ENCODE measurements at regions not wholly inside any gene's neighbourhood (a gene's known extent, or its start where the extent isn't known, plus 50 kb on each side); places are given as distances from the start of the nearest gene placed in this dataset.

DNA sequence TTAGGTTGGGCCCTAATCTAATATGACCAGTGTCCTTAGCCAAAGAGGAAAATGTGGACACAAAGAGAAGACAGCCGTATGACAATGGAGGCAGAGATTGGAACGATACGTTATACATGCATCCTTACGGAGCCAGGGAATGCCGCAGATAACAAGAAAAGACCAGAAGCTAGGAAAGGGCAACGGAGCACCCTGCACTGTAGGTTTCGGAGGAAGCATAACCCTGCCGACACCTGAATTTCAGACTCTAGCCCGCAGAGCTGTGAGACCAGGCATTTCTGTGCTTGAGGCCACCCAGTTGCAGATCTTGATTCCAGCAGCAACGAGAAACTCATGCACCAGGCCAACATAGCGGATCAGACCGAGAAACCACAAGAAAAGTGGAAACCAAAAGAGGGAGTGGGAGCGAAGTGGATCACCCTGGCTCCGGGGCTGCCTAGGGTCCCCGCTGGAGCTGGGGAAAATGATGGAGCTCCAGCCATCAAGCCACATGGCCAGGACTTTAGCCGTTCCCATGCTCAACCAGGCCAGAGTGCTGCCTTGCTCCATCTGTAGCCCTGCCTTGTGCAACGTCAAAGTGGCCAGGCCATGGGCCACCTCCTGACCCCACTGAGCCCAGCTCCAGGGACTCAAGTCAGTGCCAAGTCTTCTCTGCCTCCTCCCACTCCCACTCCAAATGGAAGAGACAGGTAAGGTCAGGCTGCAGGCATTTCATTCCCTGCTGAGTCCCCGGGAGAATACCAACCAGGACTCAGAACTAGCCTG is 51.7 kb upstream of the RPL38 start:
- DNase-seq = no peak

- DNase-seq = no peak
These were observed 50.7 kb upstream of the RPL38 start for GRCh38 chr17:74152591-74153455.

DNA sequence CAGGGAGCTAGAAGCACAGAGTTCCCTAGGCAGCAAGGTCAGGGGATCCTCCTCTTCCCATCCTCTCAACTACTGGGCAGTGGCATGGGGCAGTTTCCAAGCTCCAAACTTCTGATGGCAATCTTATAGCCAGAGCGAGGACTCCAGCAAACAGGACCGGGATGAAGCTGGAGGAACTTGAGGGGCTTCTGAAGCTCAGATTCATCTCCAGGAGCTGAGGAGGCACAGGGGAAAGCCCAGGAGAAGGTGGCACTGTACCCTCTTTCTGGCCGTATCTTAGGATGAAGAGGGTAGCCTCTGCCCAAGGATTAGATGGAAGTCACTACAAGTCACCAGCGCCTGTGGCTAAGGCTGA is 50.0 kb upstream of the RPL38 start:
- DNase-seq = no peak

All from NK-92 treated with Interleukin-12 subunit alpha and Interleukin-12 subunit beta, amount 100 ng/mL, for 24 hours (cell line).